ENCODE measurements at regions not wholly inside any gene's neighbourhood (a gene's known extent, or its start where the extent isn't known, plus 50 kb on each side); places are given as distances from the start of the nearest gene placed in this dataset.

DNA sequence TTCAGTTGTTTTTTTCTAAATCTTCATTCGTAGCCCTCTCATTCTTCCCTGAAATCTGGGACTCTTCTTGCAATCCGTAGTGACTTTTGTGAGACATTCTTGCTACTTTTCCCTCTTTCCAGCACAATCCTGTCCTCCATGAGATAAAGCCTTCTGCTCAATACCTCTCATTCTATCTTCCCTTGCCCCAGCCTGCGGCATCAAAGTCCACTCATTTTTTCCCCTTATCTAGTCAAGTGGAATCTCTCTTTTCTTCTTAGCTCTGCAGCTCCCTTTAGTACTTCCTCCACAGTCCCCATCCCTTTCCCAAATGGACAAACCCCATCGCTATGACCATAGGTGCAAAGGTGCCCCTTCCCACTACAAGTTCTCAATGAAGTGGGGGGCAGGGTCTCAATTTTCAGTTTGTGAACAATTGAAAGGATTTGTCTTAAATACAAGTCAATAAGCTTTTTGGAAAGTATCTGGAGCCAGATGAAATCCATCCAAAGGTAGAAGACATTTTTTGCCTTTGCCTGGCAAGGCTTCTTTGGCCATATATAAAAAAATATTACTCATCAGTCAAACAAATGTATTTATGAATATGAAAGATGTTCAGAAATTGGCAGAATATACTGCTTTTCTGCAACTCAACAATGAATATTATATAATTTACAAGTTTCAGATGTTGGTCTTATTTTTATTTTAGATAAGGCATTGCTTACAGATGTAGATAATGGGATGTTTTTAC lies 179.4 kb downstream of the SNAPC1 start:
- DNase-seq (ENCODE audit: extremely low read depth, insufficient read length) = no peak
- no peaks in the 10 kb centered on the region; the same call in 1 of the 2 replicates for H3K27me3 ChIP-seq (replicated peaks; ENCODE audit: control insufficient read depth, insufficient read depth, low read length)
- no peak overlapping the region for H3K4me3 ChIP-seq (replicated peaks; ENCODE audit: low read depth, low read length)
- no peaks in the 10 kb centered on the region for H3K36me3 ChIP-seq (ENCODE audit: control insufficient read depth, insufficient read depth, low read length)
- TF ChIP-seq, protein P1, sequence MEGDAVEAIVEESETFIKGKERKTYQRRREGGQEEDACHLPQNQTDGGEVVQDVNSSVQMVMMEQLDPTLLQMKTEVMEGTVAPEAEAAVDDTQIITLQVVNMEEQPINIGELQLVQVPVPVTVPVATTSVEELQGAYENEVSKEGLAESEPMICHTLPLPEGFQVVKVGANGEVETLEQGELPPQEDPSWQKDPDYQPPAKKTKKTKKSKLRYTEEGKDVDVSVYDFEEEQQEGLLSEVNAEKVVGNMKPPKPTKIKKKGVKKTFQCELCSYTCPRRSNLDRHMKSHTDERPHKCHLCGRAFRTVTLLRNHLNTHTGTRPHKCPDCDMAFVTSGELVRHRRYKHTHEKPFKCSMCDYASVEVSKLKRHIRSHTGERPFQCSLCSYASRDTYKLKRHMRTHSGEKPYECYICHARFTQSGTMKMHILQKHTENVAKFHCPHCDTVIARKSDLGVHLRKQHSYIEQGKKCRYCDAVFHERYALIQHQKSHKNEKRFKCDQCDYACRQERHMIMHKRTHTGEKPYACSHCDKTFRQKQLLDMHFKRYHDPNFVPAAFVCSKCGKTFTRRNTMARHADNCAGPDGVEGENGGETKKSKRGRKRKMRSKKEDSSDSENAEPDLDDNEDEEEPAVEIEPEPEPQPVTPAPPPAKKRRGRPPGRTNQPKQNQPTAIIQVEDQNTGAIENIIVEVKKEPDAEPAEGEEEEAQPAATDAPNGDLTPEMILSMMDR (IDR thresholded peaks at IDR 0.05; ENCODE audit: insufficient read depth, low read length, poor library complexity, severe bottlenecking) = no peak

GRCh38 chr14:61948376-61948775 lies 186.2 kb downstream of the SNAPC1 start:
- no peaks in the 10 kb centered on the region; the same call in 1 of the 2 replicates for H3K27me3 ChIP-seq (replicated peaks; ENCODE audit: control insufficient read depth, insufficient read depth, low read length)
- DNase-seq (ENCODE audit: extremely low read depth, insufficient read length) = no peak
- no peak overlapping the region for H3K4me3 ChIP-seq (replicated peaks; ENCODE audit: low read depth, low read length)
- H3K36me3 ChIP-seq (ENCODE audit: control insufficient read depth, insufficient read depth, low read length) = no peaks in the 10 kb centered on the region
- TF ChIP-seq, protein P1 (IDR thresholded peaks at IDR 0.05; ENCODE audit: insufficient read depth, low read length, poor library complexity, severe bottlenecking) = no peak

DNA sequence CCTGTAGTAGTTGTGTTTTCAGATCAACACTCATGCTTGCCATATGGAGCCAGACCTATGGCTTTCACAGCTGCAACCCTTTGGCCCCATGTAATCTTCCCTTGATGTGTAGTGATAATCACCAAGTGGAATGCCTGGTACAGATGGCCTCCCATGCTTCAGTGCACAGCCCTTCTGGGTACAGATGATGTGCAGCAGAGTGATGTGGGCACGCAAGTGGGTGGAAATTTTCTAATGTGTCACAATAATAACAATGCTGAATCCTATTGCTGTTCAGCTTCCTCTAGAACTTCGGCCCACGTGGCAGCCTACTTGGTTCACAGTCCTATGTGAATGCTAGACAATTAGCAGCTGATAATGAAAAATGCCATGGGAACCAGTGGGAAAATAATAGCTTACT lies 188.1 kb downstream of the SNAPC1 start:
- DNase-seq (ENCODE audit: extremely low read depth, insufficient read length) = no peak
- Histone ChIP-seq H3K4me3 (replicated peaks; ENCODE audit: low read depth, low read length) (no peak overlapping the region), H3K36me3 (ENCODE audit: control insufficient read depth, insufficient read depth, low read length) (no peaks in the 10 kb centered on the region), H3K27me3 (replicated peaks; ENCODE audit: control insufficient read depth, insufficient read depth, low read length) (no peaks in the 10 kb centered on the region; the same call in 1 of the 2 replicates)
- TF ChIP-seq, protein P1 (IDR thresholded peaks at IDR 0.05; ENCODE audit: insufficient read depth, low read length, poor library complexity, severe bottlenecking) = no peak

GRCh38 chr14:61953602-61954001 lies 191.4 kb downstream of the SNAPC1 start:
- no peak for DNase-seq (ENCODE audit: extremely low read depth, insufficient read length)
- Histone ChIP-seq H3K4me3 (replicated peaks; ENCODE audit: low read depth, low read length) (no peak overlapping the region), H3K36me3 (ENCODE audit: control insufficient read depth, insufficient read depth, low read length) (no peaks in the 10 kb centered on the region), H3K27me3 (replicated peaks; ENCODE audit: control insufficient read depth, insufficient read depth, low read length) (no peaks in the 10 kb centered on the region; the same call in 1 of the 2 replicates)
- TF ChIP-seq, protein P1 (IDR thresholded peaks at IDR 0.05; ENCODE audit: insufficient read depth, low read length, poor library complexity, severe bottlenecking) = no peak

DNA sequence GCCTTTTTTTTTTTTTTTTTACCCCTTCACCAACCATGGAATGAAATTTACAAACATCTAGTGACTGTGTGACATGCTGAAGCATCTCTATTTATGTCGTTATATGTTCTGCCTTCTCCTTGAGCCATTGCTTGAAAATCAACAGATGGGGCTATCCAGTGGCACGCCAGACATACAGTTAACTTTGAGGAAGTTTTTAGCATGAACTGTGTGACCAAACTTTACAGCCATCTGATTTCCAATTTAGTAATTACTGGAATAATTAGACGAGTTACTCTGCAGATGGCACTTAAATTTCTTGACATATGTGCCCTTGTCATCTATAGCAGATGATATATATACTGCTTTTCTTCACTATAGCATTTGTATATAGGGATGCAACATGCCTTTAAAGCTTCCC lies 192.1 kb downstream of the SNAPC1 start:
- DNase-seq (ENCODE audit: extremely low read depth, insufficient read length) = no peak
- Histone ChIP-seq H3K27me3 (replicated peaks; ENCODE audit: control insufficient read depth, insufficient read depth, low read length) (no peaks in the 10 kb centered on the region; the same call in 1 of the 2 replicates), H3K4me3 (replicated peaks; ENCODE audit: low read depth, low read length) (no peak overlapping the region), H3K36me3 (ENCODE audit: control insufficient read depth, insufficient read depth, low read length) (no peaks in the 10 kb centered on the region)
- TF ChIP-seq, protein P1 (IDR thresholded peaks at IDR 0.05; ENCODE audit: insufficient read depth, low read length, poor library complexity, severe bottlenecking) = no peak

All from GM06990 (cell line).